NB4 (cell line): ENCODE measurements at regions not wholly inside any gene's neighbourhood (a gene's known extent, or its start where the extent isn't known, plus 50 kb on each side); places are given as distances from the start of the nearest gene placed in this dataset.

Experiments
- DNase-seq: peaks from one replicate; pipeline ENCODE4 v3.0.0; 2010; ENCODE audit warnings: low read depth
- H3K4me3 ChIP-seq: one replicate; pipeline ENCODE4 v1.5.1; 2011; ENCODE audit warnings: mild to moderate bottlenecking, low read depth, low read length, moderate library complexity
- CTCF ChIP-seq: IDR thresholded peaks from one replicate; pipeline ENCODE4 v1.5.1; 2012; ENCODE audit warnings: low read depth, low read length
- MAX ChIP-seq: IDR thresholded peaks from 2 replicates; pipeline ENCODE4 v1.6.1; 2011; ENCODE audit warnings: low read depth, low read length
- MYC ChIP-seq: IDR thresholded peaks from 2 replicates; pipeline ENCODE4 v1.6.1; 2011; ENCODE audit warnings: low read depth, low read length
- POLR2A ChIP-seq: IDR thresholded peaks from 2 replicates; pipeline ENCODE4 v1.6.1; 2011; ENCODE audit warnings: mild to moderate bottlenecking; ENCODE audit not compliant: insufficient read length; ENCODE audit errors: extremely low read depth

GRCh38 chr18:23383494-23383893 lies 69.6 kb upstream of the RIOK3 start:
- DNase-seq, result no peak
- no peak for TF ChIP-seq POLR2A
- TF ChIP-seq MYC, result no peak
- no peak for TF ChIP-seq MAX
- TF ChIP-seq CTCF, result no peak
- H3K4me3 ChIP-seq, result no peak overlapping the region

GRCh38 chr18:23384778-23385736 lies 68.0 kb upstream of the RIOK3 start:
- TF ChIP-seq CTCF (no peak), POLR2A (no peak), MYC (no peak)
- DNase-seq, result no peak
- no peak overlapping the region for H3K4me3 ChIP-seq

GRCh38 chr18:23386317-23386716 lies 66.8 kb upstream of the RIOK3 start:
- TF ChIP-seq POLR2A (no peak), MAX (no peak), MYC (no peak), CTCF (no peak)
- H3K4me3 ChIP-seq, result no peak overlapping the region

GRCh38 chr18:23387265-23387664 lies 65.8 kb upstream of the RIOK3 start:
- TF ChIP-seq CTCF, result no peak
- no peak for TF ChIP-seq MAX
- TF ChIP-seq POLR2A, result no peak
- TF ChIP-seq MYC, result no peak
- DNase-seq, result no peak
- no peak overlapping the region for H3K4me3 ChIP-seq

More at GRCh38 chr18:23386317-23386716, 66.8 kb upstream of the RIOK3 start:
- no peak for DNase-seq

GRCh38 chr18:23388357-23388756 lies 64.7 kb upstream of the RIOK3 start:
- H3K4me3 ChIP-seq, result no peak overlapping the region
- no peak for DNase-seq
- TF ChIP-seq MYC, result no peak
- no peak for TF ChIP-seq POLR2A
- TF ChIP-seq MAX, result no peak
- TF ChIP-seq CTCF, result no peak

- no peak for DNase-seq
- no peak overlapping the region for H3K4me3 ChIP-seq
- TF ChIP-seq POLR2A, result no peak
- no peak for TF ChIP-seq CTCF
- TF ChIP-seq MAX, result no peak
- no peak for TF ChIP-seq MYC
Measured at GRCh38 chr18:23391156-23391555, 61.9 kb upstream of the RIOK3 start.
